Kidney glomerular epithelial cell (primary cell): ENCODE measurements at regions not wholly inside any gene's neighbourhood (a gene's known extent, or its start where the extent isn't known, plus 50 kb on each side); places are given as distances from the start of the nearest gene placed in this dataset.
A peak's percentile ranks its signal among the peaks of the same experiment; 100 is the strongest.

Experiments
- DNase-seq: peaks from one replicate; lab custom pipeline; 2025; lab: John Stamatoyannopoulos, UW

GRCh38 chr13:34696741-34697140 lies 245.3 kb upstream of the NBEA start:
- DNase-seq = no peak

DNA sequence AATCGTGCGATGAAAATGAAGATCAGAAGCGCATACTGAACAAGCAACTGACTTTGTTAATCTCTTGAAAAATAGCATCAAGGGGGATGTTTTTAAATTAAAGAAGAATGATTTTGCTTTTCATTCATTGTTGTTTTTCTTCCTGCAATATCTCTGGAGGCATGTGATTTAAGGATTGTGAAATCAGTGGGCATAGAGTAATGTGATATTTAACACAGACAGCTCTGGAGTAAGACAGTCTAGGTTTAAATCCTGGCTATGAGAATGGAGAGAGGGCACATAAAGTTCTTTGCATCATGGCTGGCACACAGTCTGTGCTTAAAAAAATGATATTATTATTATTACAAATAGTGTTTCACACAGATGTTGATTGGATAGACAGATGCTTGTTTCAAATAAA lies 243.1 kb upstream of the NBEA start:
- DNase-seq = no peak

- no peak for DNase-seq
Observed at GRCh38 chr13:34700155-34700554, 241.9 kb upstream of the NBEA start.

GRCh38 chr13:34701919-34702318 lies 240.2 kb upstream of the NBEA start:
- no peak for DNase-seq

GRCh38 chr13:34708566-34709313 lies 233.3 kb upstream of the NBEA start:
- DNase-seq = no peak

- no peak for DNase-seq
Observed at GRCh38 chr13:34719060-34719875, 222.8 kb upstream of the NBEA start.

DNA sequence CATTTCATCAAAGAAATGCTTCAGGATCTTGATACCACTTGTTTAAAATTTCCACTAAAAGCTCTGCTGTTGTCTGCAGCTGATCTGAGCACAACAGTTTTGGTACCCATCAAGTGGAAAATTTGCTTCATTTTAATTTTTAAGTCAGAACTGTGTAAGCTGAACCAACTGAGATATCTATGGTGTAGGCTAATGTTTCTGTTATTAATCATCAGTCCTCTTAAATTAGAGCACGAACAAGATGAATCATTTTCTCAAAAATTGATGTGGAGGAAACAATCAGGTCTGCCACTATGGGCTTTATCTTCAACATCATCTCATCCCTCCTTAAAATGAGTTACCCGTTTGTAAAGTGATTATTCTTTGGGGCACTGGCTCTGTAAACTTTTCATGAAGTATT lies 221.5 kb upstream of the NBEA start:
- DNase-seq = no peak

DNA sequence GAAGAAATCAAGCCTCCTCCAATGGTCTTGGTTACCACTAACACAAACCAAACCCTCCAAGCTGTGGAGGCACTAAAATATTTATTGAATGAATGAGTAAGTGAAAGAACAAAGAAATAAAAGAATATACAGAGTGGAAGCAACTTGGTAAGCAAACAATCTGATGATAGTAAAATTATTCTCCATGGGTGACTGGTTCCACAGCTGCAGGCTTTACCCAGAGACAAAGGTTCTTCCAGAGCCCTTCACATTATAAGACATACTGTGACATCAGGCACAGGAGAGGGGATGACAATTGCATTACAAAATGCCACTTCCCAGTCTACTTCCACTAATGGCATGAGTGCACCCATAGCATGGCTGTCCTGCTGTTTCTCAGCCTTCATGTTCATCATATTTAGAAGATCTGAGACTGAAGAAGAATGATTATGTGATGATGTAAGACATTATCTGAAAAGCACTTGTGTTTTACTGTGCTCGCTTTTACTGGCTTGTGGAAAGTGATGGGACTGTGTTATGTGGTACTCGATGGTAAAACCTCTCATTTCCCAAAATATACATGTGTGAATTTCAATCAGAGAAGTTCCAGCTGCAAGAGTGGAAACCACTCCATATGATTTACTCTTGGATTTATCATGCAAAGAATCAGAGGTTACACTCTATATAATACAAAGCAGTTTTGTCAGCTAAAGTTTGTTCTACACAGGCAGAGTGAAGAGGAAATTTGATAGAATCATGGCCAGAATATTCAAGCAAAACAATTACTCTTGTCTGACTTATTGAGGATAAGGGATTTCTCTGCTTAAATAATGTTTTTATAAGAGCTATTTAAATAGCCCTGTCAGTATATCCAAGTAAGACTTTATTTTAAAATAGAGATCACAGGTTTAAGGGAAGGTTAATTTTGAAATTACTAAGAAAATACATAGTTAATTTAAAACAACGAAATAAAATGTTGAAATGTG lies 220.2 kb upstream of the NBEA start:
- DNase-seq = no peak

DNA sequence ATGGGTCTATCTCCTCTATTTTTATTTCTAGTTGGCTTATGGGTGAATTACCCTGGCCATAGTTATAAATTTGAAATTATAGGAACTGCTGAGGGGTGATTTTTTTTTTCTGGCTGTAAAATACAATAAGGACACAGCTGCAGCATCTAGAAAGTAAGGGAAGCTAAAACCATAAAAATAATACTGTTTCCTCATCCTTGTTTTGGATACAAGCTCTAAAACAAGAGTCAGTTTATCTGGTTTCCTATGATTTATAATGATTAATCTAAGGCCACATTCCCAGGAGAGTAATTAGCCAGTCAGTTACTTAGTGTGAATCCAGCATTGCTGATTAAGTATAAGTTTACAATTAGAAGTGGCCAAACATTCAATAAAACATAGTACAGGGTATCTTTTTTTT lies 219.1 kb upstream of the NBEA start:
- no peak for DNase-seq

GRCh38 chr13:34730961-34731360 lies 211.1 kb upstream of the NBEA start:
- DNase-seq = peak; percentile 44

- no peak for DNase-seq
Observed at GRCh38 chr13:34731486-34731885, 210.6 kb upstream of the NBEA start.

DNA sequence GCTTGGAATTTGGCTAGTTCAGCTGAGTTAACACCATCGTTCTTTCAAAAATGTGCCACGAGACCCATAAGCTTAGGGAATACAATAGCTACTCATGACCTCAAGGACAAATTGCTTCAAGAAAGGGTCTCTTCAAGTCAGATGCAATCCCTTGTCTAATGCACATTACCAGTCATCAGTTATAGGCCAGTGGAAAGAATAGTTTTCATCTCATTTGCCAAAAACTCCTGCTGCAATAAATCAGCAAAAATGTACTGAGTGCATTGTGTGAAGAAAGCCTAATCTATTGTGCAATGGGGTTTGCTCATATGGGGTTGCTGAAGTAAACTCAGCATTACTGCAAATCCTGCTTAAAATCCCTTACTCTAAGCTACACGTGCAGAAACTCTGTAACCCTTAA lies 208.3 kb upstream of the NBEA start:
- peak; percentile 29 for DNase-seq

GRCh38 chr13:34734932-34735331 lies 207.1 kb upstream of the NBEA start:
- DNase-seq = no peak

- peak; percentile 74 for DNase-seq
Observed at GRCh38 chr13:34738254-34738992, 203.6 kb upstream of the NBEA start.

DNA sequence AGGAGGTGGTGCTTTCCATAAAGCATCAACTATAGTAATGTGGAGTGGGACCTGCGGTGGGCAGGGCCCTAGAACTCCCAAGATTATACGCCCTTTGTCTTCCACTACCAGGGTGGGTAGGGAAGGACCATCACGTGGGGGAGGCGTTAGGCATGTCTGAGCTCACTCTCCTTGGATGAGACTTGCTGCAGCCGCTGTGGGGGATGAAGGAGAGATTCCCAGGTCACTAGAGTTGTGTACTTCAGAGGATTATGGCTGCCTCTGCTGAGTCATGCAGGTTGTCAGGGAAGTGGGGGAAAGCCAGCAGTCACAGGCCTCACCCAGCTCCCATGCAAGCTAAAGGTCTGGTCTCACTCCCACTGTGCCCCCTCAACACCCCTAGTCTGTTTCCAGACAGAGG lies 195.0 kb upstream of the NBEA start:
- peak; percentile 1 for DNase-seq

DNA sequence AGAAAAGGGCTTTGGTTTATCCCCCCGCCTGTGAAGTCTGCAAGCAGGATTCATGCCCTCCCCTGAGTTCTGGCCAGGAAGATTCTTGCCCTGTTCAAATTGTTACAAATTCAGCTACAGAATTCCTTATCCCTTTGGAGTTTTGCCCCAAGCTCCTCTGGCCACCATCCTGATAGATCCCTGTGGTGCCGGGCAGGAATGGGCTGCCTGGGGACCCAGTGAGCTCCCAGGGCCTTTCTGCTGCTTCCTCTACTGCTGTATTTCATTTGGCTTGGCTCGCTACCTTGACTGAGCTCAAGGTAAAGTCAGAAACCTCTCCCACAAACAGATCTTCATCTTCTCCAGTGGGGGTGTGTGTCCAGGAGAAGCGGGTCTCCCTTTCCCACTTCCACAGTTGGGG lies 194.6 kb upstream of the NBEA start:
- no peak for DNase-seq

DNA sequence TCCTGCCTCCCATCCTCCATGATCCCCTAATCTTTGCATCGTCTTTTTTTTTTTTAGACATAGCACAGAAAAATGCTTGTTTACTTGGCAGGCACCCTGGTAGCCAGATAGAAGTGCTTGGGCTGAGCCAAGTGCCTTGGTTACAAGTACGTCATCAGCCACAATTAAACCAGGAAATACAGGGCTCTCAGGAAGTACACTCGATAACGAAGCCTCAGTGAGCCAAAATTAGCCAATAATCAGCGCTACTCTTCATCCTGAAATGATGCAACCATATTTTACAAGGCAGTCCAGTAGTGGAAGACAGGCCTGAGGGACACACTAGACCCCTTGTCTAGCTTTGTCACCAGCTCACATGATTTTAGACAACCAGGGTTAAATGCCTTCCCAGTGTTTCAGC lies 194.0 kb upstream of the NBEA start:
- DNase-seq = peak; percentile 50

DNA sequence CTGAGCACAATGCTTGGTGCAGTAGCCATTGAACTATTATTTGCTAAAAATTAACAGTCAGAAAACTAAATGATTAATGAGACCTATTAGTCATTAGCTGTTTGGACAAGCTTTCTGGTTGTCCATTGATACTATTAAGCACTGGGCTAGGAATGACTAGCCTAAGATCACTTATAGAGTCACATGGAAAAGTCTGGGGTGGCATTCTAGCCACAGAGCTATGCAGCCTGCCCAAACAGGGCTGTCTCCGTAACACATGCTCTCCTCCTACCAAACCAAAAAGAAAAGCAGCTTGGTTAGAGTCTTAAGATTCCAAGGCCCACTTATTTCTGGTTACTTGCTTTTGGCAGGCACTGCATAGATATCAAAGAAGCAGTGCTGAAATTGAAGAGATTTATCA lies 193.5 kb upstream of the NBEA start:
- DNase-seq = peak; percentile 66

- no peak for DNase-seq
Observed at GRCh38 chr13:34749046-34749445, 193.0 kb upstream of the NBEA start.

DNA sequence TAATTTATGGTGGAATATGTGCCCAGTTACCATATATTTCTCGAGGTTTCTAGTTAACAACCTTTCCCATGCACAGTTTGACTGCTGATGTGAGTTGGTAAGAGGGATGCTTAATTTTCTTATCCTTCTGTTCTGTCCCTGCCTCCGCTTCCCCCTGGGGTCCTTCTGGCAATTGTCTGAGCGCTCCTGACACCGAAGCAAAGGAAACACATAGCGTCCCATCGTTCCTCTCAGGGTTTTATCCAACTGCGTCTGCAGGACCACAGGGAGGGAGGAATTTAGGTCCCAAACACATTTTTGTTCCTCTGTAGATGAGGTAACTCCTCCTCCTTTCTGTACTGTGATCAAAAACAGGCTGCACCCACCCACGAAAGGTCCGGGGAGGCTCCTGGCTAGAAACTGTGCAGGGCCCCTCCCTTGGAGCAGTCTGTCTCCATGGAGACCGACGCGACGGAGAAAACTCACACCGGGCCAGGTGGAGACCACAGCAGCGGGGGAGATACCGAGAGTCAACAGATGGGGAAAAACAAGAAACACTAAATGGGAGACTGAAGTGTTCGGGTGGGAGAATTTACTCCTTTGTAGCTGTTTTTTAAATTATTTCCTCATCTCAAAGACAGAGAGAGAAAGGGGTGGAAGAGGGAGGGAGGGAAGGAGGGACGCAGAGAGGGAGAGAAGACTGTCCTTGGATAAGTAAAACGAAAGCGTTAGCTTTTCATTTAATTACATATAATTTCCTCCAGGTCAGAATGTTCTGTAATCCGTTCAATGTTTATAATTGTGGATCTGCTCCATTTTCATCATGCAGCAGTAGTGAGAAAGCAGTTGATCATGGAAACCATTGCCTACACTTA lies 191.8 kb upstream of the NBEA start:
- DNase-seq = peak; percentile 36

- no peak for DNase-seq
Observed at GRCh38 chr13:34751044-34751443, 191.0 kb upstream of the NBEA start.
